Heart left ventricle (tissue), 16 donors: ENCODE measurements at regions not wholly inside any gene's neighbourhood (a gene's known extent, or its start where the extent isn't known, plus 50 kb on each side); places are given as distances from the start of the nearest gene placed in this dataset.

ENCODE experiments used
- ATAC-seq, 4 donors: fragments of 200-7000 bp; cut with Tn5 transposase; one replicate each; pipeline ENCODE4 v1.9.1; 2020 to 2022; ENCODE audit warnings: moderate library complexity in 4 of 4, mild to moderate bottlenecking in 3 of 4, moderate number of reproducible peaks in 1 of 4
- DNase-seq, 5 donors: peaks; one replicate each; pipeline ENCODE4 v3.0.0-alpha.2; 2020
- H3K27ac ChIP-seq, 12 donors: fragments of 200-600 bp; sonication (generic) in 4 of 12; one replicate each; pipeline versions ENCODE4 v1.5.0 to v1.8.0; 2016 to 2022; ENCODE audit warnings: mild to moderate bottlenecking in 2 of 12
- H3K27me3 ChIP-seq, 9 donors: fragments of 200-600 bp; sonication (generic) in 2 of 9; one replicate each; pipeline versions ENCODE4 v1.5.1 to v1.8.0; 2016 to 2022; ENCODE audit warnings: mild to moderate bottlenecking in 3 of 9
- H3K36me3 ChIP-seq, 9 donors: fragments of 200-600 bp; sonication (generic) in 2 of 9; one replicate each; pipeline versions ENCODE4 v1.5.0 to v1.8.0; 2018 to 2022; ENCODE audit warnings: mild to moderate bottlenecking in 2 of 9
- H3K4me1 ChIP-seq, 12 donors: fragments of 200-600 bp; sonication (generic) in 4 of 12; one replicate each; pipeline versions ENCODE4 v1.5.0 to v1.8.0; 2016 to 2022; ENCODE audit warnings: mild to moderate bottlenecking in 3 of 12
- H3K4me3 ChIP-seq, 12 donors: fragments of 200-600 bp; sonication (generic) in 4 of 12; one replicate each; pipeline versions ENCODE4 v1.5.0 to v1.8.0; 2017 to 2022; ENCODE audit warnings: mild to moderate bottlenecking in 9 of 12, moderate library complexity in 4 of 12
- H3K9me3 ChIP-seq, 12 donors: fragments of 200-600 bp; sonication (generic) in 4 of 12; one replicate each; pipeline versions ENCODE4 v1.5.0 to v1.8.0; 2016 to 2022; ENCODE audit warnings: mild to moderate bottlenecking in 1 of 12
- POLR2A ChIP-seq, 2 donors: fragments of 450-650 bp; IDR thresholded peaks; one replicate each; pipeline ENCODE4 v1.6.1; 2017; ENCODE audit warnings: antibody characterized with exemption in 2 of 2, mild to moderate bottlenecking in 2 of 2, moderate library complexity in 2 of 2
- WGBS, 4 donors: extraction: QIAGEN DNeasy Blood & Tissue Kit in 2 of 4; methylation state at CpG; one replicate each; pipeline versions ENCODE4 v1.1.5 to v1.1.7; 2013 to 2018; 5-methylcytosine and 5-hydroxymethylcytosine counted together
- intact Hi-C, 10 donors: fragments of 100-400 bp; cut with DNase I; formaldehyde crosslinking; loops; one replicate each; pipeline versions ENCODE4 v1.11.1 to v1.14.2; 2022
- TF ChIP-seq, protein P1 (sequence below), 12 donors: fragments of 200-600 bp; sonication (generic) in 4 of 12; IDR thresholded peaks; one replicate each; pipeline versions ENCODE4 v1.5.0 to v1.8.0; 2018 to 2022; ENCODE audit warnings: antibody characterized with exemption in 12 of 12, mild to moderate bottlenecking in 5 of 12
- donor health status: ischemic (EF 13 %, LVEDD 7.1; RV severe dilation, severe dysfunction).
- donor health status: healthy with polysubstance abuse.
- donor health status: DM: no; HTN: yes; CAD: no.
- donor health status: DM: no; HTN: no; CAD: no.
- donor health status: ischemic (EF 25% LVEDD 6.9; RV normal size, moderate dysfunction).
- donor health status: ischemic (EF 25% LVEDD 5.7; RV mildly dilated, moderate dysfunction).
- donor health status: healthy.
- donor health status: DM: yes; HTN: yes; CAD: no.
- donor health status: ischemic (EF 35%, LVEDD 5.7; RV mildly dilated, moderate dysfunction).
- donor health status: nonischemic (EF 11% LVEDD 7.7; RV severe dilation, severe dysfunction).
- donor health status: DM: yes; HTN: yes; CAD: no.
- donor health status: PGD.
- donor health status: ischemic (EF 29% LVEDD 5.4; RV normal size, mild dysfunction).
- donor health status: nonischemic (EF 23%, LVEDD 6.1; RV moderate dilation, normal function).

GRCh38 chrX:4382273-4382672 lies 668.8 kb upstream of the PRKX start:
- intact Hi-C loops, result no loop called here
- TF ChIP-seq POLR2A (IDR thresholded peaks at IDR 0.05), result no peak
- TF ChIP-seq, protein P1, sequence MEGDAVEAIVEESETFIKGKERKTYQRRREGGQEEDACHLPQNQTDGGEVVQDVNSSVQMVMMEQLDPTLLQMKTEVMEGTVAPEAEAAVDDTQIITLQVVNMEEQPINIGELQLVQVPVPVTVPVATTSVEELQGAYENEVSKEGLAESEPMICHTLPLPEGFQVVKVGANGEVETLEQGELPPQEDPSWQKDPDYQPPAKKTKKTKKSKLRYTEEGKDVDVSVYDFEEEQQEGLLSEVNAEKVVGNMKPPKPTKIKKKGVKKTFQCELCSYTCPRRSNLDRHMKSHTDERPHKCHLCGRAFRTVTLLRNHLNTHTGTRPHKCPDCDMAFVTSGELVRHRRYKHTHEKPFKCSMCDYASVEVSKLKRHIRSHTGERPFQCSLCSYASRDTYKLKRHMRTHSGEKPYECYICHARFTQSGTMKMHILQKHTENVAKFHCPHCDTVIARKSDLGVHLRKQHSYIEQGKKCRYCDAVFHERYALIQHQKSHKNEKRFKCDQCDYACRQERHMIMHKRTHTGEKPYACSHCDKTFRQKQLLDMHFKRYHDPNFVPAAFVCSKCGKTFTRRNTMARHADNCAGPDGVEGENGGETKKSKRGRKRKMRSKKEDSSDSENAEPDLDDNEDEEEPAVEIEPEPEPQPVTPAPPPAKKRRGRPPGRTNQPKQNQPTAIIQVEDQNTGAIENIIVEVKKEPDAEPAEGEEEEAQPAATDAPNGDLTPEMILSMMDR (IDR thresholded peaks at IDR 0.05), result no peak
- no peak for DNase-seq

DNA sequence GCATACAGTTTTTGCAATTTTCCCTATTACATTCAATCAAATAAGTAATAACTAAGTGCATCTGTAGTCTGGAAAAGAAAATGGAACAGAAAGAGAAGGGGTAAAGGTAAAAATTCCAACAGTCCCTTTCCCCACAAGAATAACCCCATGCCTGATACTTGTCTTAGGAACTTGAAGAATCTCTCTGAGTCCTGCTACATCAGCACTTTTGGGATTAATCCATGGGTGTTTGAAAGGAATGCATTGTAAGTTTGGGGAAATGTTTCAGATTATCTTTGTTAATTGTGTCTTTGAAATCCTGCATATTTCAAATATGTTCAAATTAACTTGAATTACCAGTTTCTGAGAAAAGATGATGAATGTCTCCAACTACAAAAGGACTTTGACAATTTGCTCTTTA lies 667.3 kb upstream of the PRKX start:
- no peak for ATAC-seq
- Histone ChIP-seq H3K4me3 (no peak overlapping the region), H3K9me3 (peaks cover 0 to 15% (median 0%) of the 10 kb centered on the region in 12 donors), H3K27me3 (no peaks in the 10 kb centered on the region), H3K36me3 (no peaks in the 10 kb centered on the region), H3K27ac (no peak overlapping the region), H3K4me1 (no peaks in the 10 kb centered on the region)
- intact Hi-C loops, result no loop called here
- DNase-seq, result no peak
- no peak for TF ChIP-seq POLR2A (IDR thresholded peaks at IDR 0.05)
- TF ChIP-seq, protein P1 (IDR thresholded peaks at IDR 0.05), result no peak

More at GRCh38 chrX:4382273-4382672, 668.8 kb upstream of the PRKX start:
- Histone ChIP-seq H3K27ac (no peak overlapping the region), H3K9me3 (peaks cover 0 to 11% (median 0%) of the 10 kb centered on the region in 12 donors), H3K4me3 (no peak overlapping the region), H3K27me3 (no peaks in the 10 kb centered on the region), H3K36me3 (no peaks in the 10 kb centered on the region), H3K4me1 (no peaks in the 10 kb centered on the region)
- ATAC-seq, result no peak
- WGBS, 4 donors, result 19 to 40% (median 37%) methylated on average over 3 of the region's 3 CpGs

- no peaks in the 10 kb centered on the region for H3K27me3 ChIP-seq
- no peaks in the 10 kb centered on the region for H3K36me3 ChIP-seq
- intact Hi-C loops, result no loop called here
- DNase-seq, result no peak
- WGBS, 4 donors, result 90 to 100% (median 92%) methylated on average over 1 of the region's 1 CpG
- H3K4me3 ChIP-seq, result no peak overlapping the region
- H3K4me1 ChIP-seq, result no peaks in the 10 kb centered on the region
- H3K9me3 ChIP-seq, result peaks cover 0 to 9% (median 0%) of the 10 kb centered on the region in 12 donors
- no peak overlapping the region for H3K27ac ChIP-seq
- ATAC-seq, result no peak
- TF ChIP-seq, protein P1 (IDR thresholded peaks at IDR 0.05), result no peak
- no peak for TF ChIP-seq POLR2A (IDR thresholded peaks at IDR 0.05)
Observed at GRCh38 chrX:4379071-4379470, 665.6 kb upstream of the PRKX start.

GRCh38 chrX:4373791-4374190 lies 660.3 kb upstream of the PRKX start:
- H3K4me3 ChIP-seq, result no peak overlapping the region
- intact Hi-C loops, result no loop called here
- H3K27me3 ChIP-seq, result no peaks in the 10 kb centered on the region
- ATAC-seq (no peak), DNase-seq (no peak)
- H3K27ac ChIP-seq, result no peak overlapping the region
- H3K4me1 ChIP-seq, result no peaks in the 10 kb centered on the region
- H3K9me3 ChIP-seq, result peaks cover 0 to 9% (median 0%) of the 10 kb centered on the region in 12 donors
- WGBS, 4 donors, result 70 to 77% (median 74%) methylated on average over 8 of the region's 8 CpGs
- TF ChIP-seq POLR2A (IDR thresholded peaks at IDR 0.05), result no peak
- TF ChIP-seq, protein P1 (IDR thresholded peaks at IDR 0.05), result no peak
- no peaks in the 10 kb centered on the region for H3K36me3 ChIP-seq
